Lung (tissue), 11 donors: ENCODE measurements at regions not wholly inside any gene's neighbourhood (a gene's known extent, or its start where the extent isn't known, plus 50 kb on each side); places are given as distances from the start of the nearest gene placed in this dataset.

Experiments
- ATAC-seq: fragments of 200-7000 bp; cut with Tn5 transposase; one replicate; pipeline ENCODE4 v1.9.1; 2020; ENCODE audit warnings: moderate number of reproducible peaks; ENCODE audit not compliant: insufficient read depth, low FRiP score
- DNase-seq, 3 donors: peaks; one replicate each; pipeline ENCODE4 v3.0.0-alpha.2; 2013 to 2017
- H3K27ac ChIP-seq, 2 donors: one replicate each; pipeline ENCODE4 v1.5.1; 2013; ENCODE audit warnings: mild to moderate bottlenecking in 2 of 2, moderate library complexity in 2 of 2, control low read depth in 1 of 2, inconsistent platforms in 1 of 2, low read depth in 1 of 2, low read length in 1 of 2
- H3K27me3 ChIP-seq, 3 donors: one replicate each; pipeline ENCODE4 v1.5.1; 2013; ENCODE audit warnings: low read length in 2 of 3; ENCODE audit not compliant: control insufficient read depth in 3 of 3, insufficient read depth in 3 of 3
- H3K36me3 ChIP-seq, 4 donors: one replicate each; pipeline ENCODE4 v1.5.1; 2013; ENCODE audit warnings: low read length in 4 of 4, mild to moderate bottlenecking in 1 of 4, moderate library complexity in 1 of 4; ENCODE audit not compliant: control insufficient read depth in 4 of 4, insufficient read depth in 4 of 4
- H3K4me1 ChIP-seq, 5 donors: one replicate each; pipeline ENCODE4 v1.5.1; 2013; ENCODE audit warnings: low read length in 5 of 5, mild to moderate bottlenecking in 2 of 5, moderate library complexity in 1 of 5; ENCODE audit not compliant: control insufficient read depth in 5 of 5, insufficient read depth in 5 of 5
- H3K4me3 ChIP-seq: one replicate; pipeline ENCODE4 v1.5.1; 2013; ENCODE audit warnings: mild to moderate bottlenecking, control low read depth, moderate library complexity
- H3K9ac ChIP-seq, 2 donors: one replicate each; pipeline ENCODE4 v1.5.1; 2013; ENCODE audit warnings: low read length in 2 of 2, control low read depth in 1 of 2; ENCODE audit not compliant: insufficient read depth in 1 of 2
- H3K9me3 ChIP-seq, 4 donors: one replicate each; pipeline ENCODE4 v1.5.1; 2013; ENCODE audit warnings: low read length in 3 of 4, mild to moderate bottlenecking in 1 of 4, moderate library complexity in 1 of 4; ENCODE audit not compliant: control insufficient read depth in 4 of 4, insufficient read depth in 3 of 4
- CTCF ChIP-seq: IDR thresholded peaks from 2 replicates; pipeline ENCODE4 v1.5.1; 2012; ENCODE audit warnings: mild to moderate bottlenecking; ENCODE audit errors: control extremely low read depth, extremely low read depth
- WGBS, 2 donors: extraction: QIAGEN DNeasy Blood & Tissue Kit; methylation state at CpG; one replicate each; pipeline ENCODE4 v1.1.7; 2013; 5-methylcytosine and 5-hydroxymethylcytosine counted together
- donor health status: control.
- donor health status: control.
- donor health status: Bipolar disorder and iron deficiency.
- donor health status: healthy.
- donor health status: DM: yes; HTN: yes; CAD: no.

GRCh38 chr13:88162076-88162702, 491.0 kb downstream of the SLITRK5 start:
- no peak overlapping the region for H3K4me3 ChIP-seq
- H3K27ac ChIP-seq = no peak overlapping the region
- no peaks in the 10 kb centered on the region for H3K27me3 ChIP-seq
- H3K36me3 ChIP-seq = no peaks in the 10 kb centered on the region
- 81 to 92% methylated on average over 2 of the region's 2 CpGs for WGBS, 2 donors
- H3K4me1 ChIP-seq = no peaks in the 10 kb centered on the region
- TF ChIP-seq CTCF = no peak
- H3K9ac ChIP-seq = no peak overlapping the region
- DNase-seq (no peak), ATAC-seq (no peak)
- peaks cover 0 to 3% (median 0%) of the 10 kb centered on the region in 4 donors for H3K9me3 ChIP-seq

- DNase-seq (no peak), ATAC-seq (no peak)
- H3K27me3 ChIP-seq = no peaks in the 10 kb centered on the region
- no peaks in the 10 kb centered on the region for H3K4me1 ChIP-seq
- no peaks in the 10 kb centered on the region for H3K36me3 ChIP-seq
- TF ChIP-seq CTCF = no peak
- no peak overlapping the region for H3K27ac ChIP-seq
- H3K9me3 ChIP-seq = no peaks in the 10 kb centered on the region
- whole genome bisulfite sequencing, 2 donors = 88 to 90% methylated on average over 4 of the region's 4 CpGs
- H3K9ac ChIP-seq = no peak overlapping the region
- H3K4me3 ChIP-seq = no peak overlapping the region
Measured at GRCh38 chr13:88176231-88176630, 505.1 kb downstream of the SLITRK5 start.

- Histone ChIP-seq H3K4me3 (no peak overlapping the region), H3K4me1 (no peaks in the 10 kb centered on the region), H3K27ac (no peak overlapping the region), H3K9ac (no peak overlapping the region), H3K27me3 (no peaks in the 10 kb centered on the region), H3K9me3 (no peaks in the 10 kb centered on the region), H3K36me3 (no peaks in the 10 kb centered on the region)
- no peak for ATAC-seq
- no peak for DNase-seq
- 80 to 85% methylated on average over 4 of the region's 4 CpGs for WGBS, 2 donors
- no peak for TF ChIP-seq CTCF
Measured at GRCh38 chr13:88183440-88183839, 512.3 kb downstream of the SLITRK5 start.

- Histone ChIP-seq H3K36me3 (no peaks in the 10 kb centered on the region), H3K27me3 (no peaks in the 10 kb centered on the region), H3K4me3 (no peak overlapping the region), H3K9ac (no peak overlapping the region), H3K4me1 (no peaks in the 10 kb centered on the region), H3K27ac (no peak overlapping the region), H3K9me3 (no peaks in the 10 kb centered on the region)
- no peak for TF ChIP-seq CTCF
- no peak for DNase-seq
- no peak for ATAC-seq
- WGBS, 2 donors = 93 to 94% methylated on average over 3 of the region's 3 CpGs
Measured at GRCh38 chr13:88188986-88189385, 517.8 kb downstream of the SLITRK5 start.
